Glomerular visceral epithelial cell (primary cell): ENCODE measurements at regions not wholly inside any gene's neighbourhood (a gene's known extent, or its start where the extent isn't known, plus 50 kb on each side); places are given as distances from the start of the nearest gene placed in this dataset.

Source experiments
- DNase-seq: peaks from one replicate; pipeline ENCODE4 v3.0.0-alpha.2; 2016; ENCODE audit errors: extremely low spot score

GRCh38 chrX:39822133-39822748 lies 275.5 kb downstream of the BCOR start:
- no peak for DNase-seq

- no peak for DNase-seq
Measured at GRCh38 chrX:39823424-39823823, 274.3 kb downstream of the BCOR start.

- no peak for DNase-seq
Measured at GRCh38 chrX:39823854-39824253, 273.9 kb downstream of the BCOR start.

GRCh38 chrX:39826813-39827543 lies 270.8 kb downstream of the BCOR start:
- DNase-seq: no peak

GRCh38 chrX:39827951-39828350 lies 269.8 kb downstream of the BCOR start:
- no peak for DNase-seq

GRCh38 chrX:39828971-39829370 lies 268.8 kb downstream of the BCOR start:
- no peak for DNase-seq

- no peak for DNase-seq
Measured at GRCh38 chrX:39829965-39830364, 267.8 kb downstream of the BCOR start.

- no peak for DNase-seq
Measured at GRCh38 chrX:39830414-39830813, 267.3 kb downstream of the BCOR start.

GRCh38 chrX:39832211-39832610 lies 265.5 kb downstream of the BCOR start:
- DNase-seq: no peak

GRCh38 chrX:39834600-39834999 lies 263.2 kb downstream of the BCOR start:
- DNase-seq: no peak

GRCh38 chrX:39835241-39835640 lies 262.5 kb downstream of the BCOR start:
- no peak for DNase-seq

GRCh38 chrX:39835776-39836175 lies 262.0 kb downstream of the BCOR start:
- DNase-seq: no peak

GRCh38 chrX:39836802-39837420 lies 260.8 kb downstream of the BCOR start:
- no peak for DNase-seq

- no peak for DNase-seq
Measured at GRCh38 chrX:39837688-39838087, 260.1 kb downstream of the BCOR start.

GRCh38 chrX:39839371-39839770 lies 258.4 kb downstream of the BCOR start:
- no peak for DNase-seq

GRCh38 chrX:39840133-39840532 lies 257.6 kb downstream of the BCOR start:
- DNase-seq: no peak

- DNase-seq: no peak
Measured at GRCh38 chrX:39840581-39841093, 257.1 kb downstream of the BCOR start.

- no peak for DNase-seq
Measured at GRCh38 chrX:39841604-39842003, 256.2 kb downstream of the BCOR start.

- DNase-seq: no peak
Measured at GRCh38 chrX:39842281-39842973, 255.3 kb downstream of the BCOR start.

GRCh38 chrX:39843318-39843717 lies 254.4 kb downstream of the BCOR start:
- no peak for DNase-seq

- DNase-seq: no peak
Measured at GRCh38 chrX:39845233-39845632, 252.5 kb downstream of the BCOR start.

- DNase-seq: no peak
Measured at GRCh38 chrX:39846460-39846859, 251.3 kb downstream of the BCOR start.
